T-helper 2 cell treated with Interferon-gamma antibody and Interleukin-4, amounts not matched to agents 100 ng/mL and 5 ng/mL, for 36 hours (primary cell): ENCODE measurements at regions not wholly inside any gene's neighbourhood (a gene's known extent, or its start where the extent isn't known, plus 50 kb on each side); places are given as distances from the start of the nearest gene placed in this dataset.

Experiments used
- intact Hi-C: fragments of 100-400 bp; cut with micrococcal nuclease; formaldehyde crosslinking; loops from one replicate; pipeline ENCODE4 v1.15.1; 2023

- intact Hi-C loops: no loop called here
These were observed 190.2 kb upstream of the MPHOSPH6 start for GRCh38 chr16:82360024-82360783.

GRCh38 chr16:82358606-82359221 is 188.7 kb upstream of the MPHOSPH6 start:
- intact Hi-C loops: no loop called here

GRCh38 chr16:82358161-82358560 is 188.1 kb upstream of the MPHOSPH6 start:
- intact Hi-C loops: no loop called here

GRCh38 chr16:82357237-82357636 is 187.2 kb upstream of the MPHOSPH6 start:
- intact Hi-C loops: no loop called here

GRCh38 chr16:82350560-82350959 is 180.5 kb upstream of the MPHOSPH6 start:
- intact Hi-C loops: no loop called here

GRCh38 chr16:82345318-82345717 is 175.3 kb upstream of the MPHOSPH6 start:
- intact Hi-C loops: no loop called here

GRCh38 chr16:82344157-82344556 is 174.1 kb upstream of the MPHOSPH6 start:
- intact Hi-C loops: no loop called here

- intact Hi-C loops: no loop called here
These were observed 171.2 kb upstream of the MPHOSPH6 start for GRCh38 chr16:82341146-82341669.

GRCh38 chr16:82340531-82340930 is 170.5 kb upstream of the MPHOSPH6 start:
- intact Hi-C loops: no loop called here

- intact Hi-C loops: no loop called here
These were observed 167.3 kb upstream of the MPHOSPH6 start for GRCh38 chr16:82337355-82337754.

- intact Hi-C loops: no loop called here
These were observed 162.1 kb upstream of the MPHOSPH6 start for GRCh38 chr16:82331974-82332750.

- intact Hi-C loops: no loop called here
These were observed 161.4 kb upstream of the MPHOSPH6 start for GRCh38 chr16:82331397-82331796.

GRCh38 chr16:82329504-82330192 is 159.6 kb upstream of the MPHOSPH6 start:
- intact Hi-C loops: no loop called here

- intact Hi-C loops: no loop called here
These were observed 159.0 kb upstream of the MPHOSPH6 start for GRCh38 chr16:82328881-82329469.

GRCh38 chr16:82323171-82323570 is 153.1 kb upstream of the MPHOSPH6 start:
- intact Hi-C loops: no loop called here

GRCh38 chr16:82322177-82322576 is 152.2 kb upstream of the MPHOSPH6 start:
- intact Hi-C loops: no loop called here

GRCh38 chr16:82319038-82319437 is 149.0 kb upstream of the MPHOSPH6 start:
- intact Hi-C loops: no loop called here

- intact Hi-C loops: no loop called here
These were observed 147.6 kb upstream of the MPHOSPH6 start for GRCh38 chr16:82317411-82318167.

- intact Hi-C loops: no loop called here
These were observed 143.7 kb upstream of the MPHOSPH6 start for GRCh38 chr16:82313754-82314153.

GRCh38 chr16:82311528-82311927 is 141.5 kb upstream of the MPHOSPH6 start:
- intact Hi-C loops: no loop called here
